Mucosa of descending colon (tissue), 3 donors: ENCODE measurements at regions not wholly inside any gene's neighbourhood (a gene's known extent, or its start where the extent isn't known, plus 50 kb on each side); places are given as distances from the start of the nearest gene placed in this dataset.
A peak's percentile ranks its signal among the peaks of the same experiment; 100 is the strongest.

Experiments
- ATAC-seq: fragments of 200-7000 bp; cut with Tn5 transposase; one replicate; pipeline ENCODE4 v1.9.1; 2020; ENCODE audit warnings: mild to moderate bottlenecking, moderate library complexity
- DNase-seq, 3 donors: peaks; one replicate each; pipeline ENCODE4 v3.0.0-alpha.2; 2020
- H3K36me3 ChIP-seq: fragments of 200-600 bp; one replicate; pipeline ENCODE4 v1.8.0; 2021; ENCODE audit warnings: low read depth, mild to moderate bottlenecking
- H3K4me1 ChIP-seq: fragments of 200-600 bp; one replicate; pipeline ENCODE4 v1.8.0; 2021; ENCODE audit warnings: low read depth, mild to moderate bottlenecking
- H3K4me3 ChIP-seq: fragments of 200-600 bp; one replicate; pipeline ENCODE4 v1.8.0; 2021; ENCODE audit warnings: mild to moderate bottlenecking
- H3K9me3 ChIP-seq: fragments of 200-600 bp; one replicate; pipeline ENCODE4 v1.8.0; 2021; ENCODE audit warnings: mild to moderate bottlenecking
- CTCF ChIP-seq: fragments of 200-600 bp; IDR thresholded peaks from one replicate; pipeline ENCODE4 v1.8.0; 2022; ENCODE audit warnings: antibody characterized with exemption, mild to moderate bottlenecking
- intact Hi-C, 2 donors: fragments of 100-400 bp; cut with DNase I in 1 of 2; cut with micrococcal nuclease in 1 of 2; formaldehyde crosslinking; loops; one replicate each; pipeline versions ENCODE4 v1.11.0 to v1.11.1; 2022; cut with DNase I, micrococcal nuclease
- donor health status: DM: no; HTN: no; CAD: no; lungs with moderate emphysema.
- donor health status: DM: no; HTN: no; CAD: no.
- donor health status: DM: no; HTN: yes; CAD: no.

- no peaks in the 10 kb centered on the region for H3K9me3 ChIP-seq
- H3K4me3 ChIP-seq, result no peak overlapping the region
- peaks cover 50% of the 10 kb centered on the region for H3K4me1 ChIP-seq
- DNase-seq (no peak), ATAC-seq (no peak)
- intact Hi-C loops, result loop anchor here in 1 of 2 donors (5.0 kb wide), 1 partner anchor 78 kb away; no protein-coding TSS in a partner anchor
- no peaks in the 10 kb centered on the region for H3K36me3 ChIP-seq
- TF ChIP-seq CTCF, result no peak
Observed at GRCh38 chr1:116258668-116259419, 114.2 kb upstream of the ATP1A1 start.

GRCh38 chr1:116259663-116260062 lies 113.4 kb upstream of the ATP1A1 start:
- intact Hi-C loops, result loop anchor here in 1 of 2 donors (5.0 kb wide), 2 partner anchors 78 to 198 kb away; no protein-coding TSS in a partner anchor
- ATAC-seq (no peak), DNase-seq (no peak)
- Histone ChIP-seq H3K4me3 (no peak overlapping the region), H3K9me3 (no peaks in the 10 kb centered on the region), H3K36me3 (no peaks in the 10 kb centered on the region), H3K4me1 (peaks cover 42% of the 10 kb centered on the region)
- no peak for TF ChIP-seq CTCF

GRCh38 chr1:116260115-116260514 lies 112.9 kb upstream of the ATP1A1 start:
- Histone ChIP-seq H3K4me1 (peaks cover 40% of the 10 kb centered on the region), H3K36me3 (no peaks in the 10 kb centered on the region), H3K9me3 (no peaks in the 10 kb centered on the region), H3K4me3 (no peak overlapping the region)
- no peak for TF ChIP-seq CTCF
- no peak for DNase-seq
- intact Hi-C loops, result loop anchor here in 1 of 2 donors (5.0 kb wide), 1 partner anchor 197 kb away; no protein-coding TSS in a partner anchor
- ATAC-seq, result no peak

GRCh38 chr1:116260621-116261020 lies 112.4 kb upstream of the ATP1A1 start:
- TF ChIP-seq CTCF, result no peak
- H3K36me3 ChIP-seq, result no peaks in the 10 kb centered on the region
- DNase-seq (no peak), ATAC-seq (peak; percentile 62)
- intact Hi-C loops, result loop anchor here in 1 of 2 donors (5.0 kb wide), 1 partner anchor 197 kb away; no protein-coding TSS in a partner anchor
- H3K9me3 ChIP-seq, result no peaks in the 10 kb centered on the region
- H3K4me3 ChIP-seq, result no peak overlapping the region
- peaks cover 34% of the 10 kb centered on the region for H3K4me1 ChIP-seq

- ATAC-seq, result no peak
- no peak for DNase-seq
- no peak overlapping the region for H3K4me3 ChIP-seq
- intact Hi-C loops, result loop anchor here in 1 of 2 donors (5.0 kb wide), 1 partner anchor 196 kb away; no protein-coding TSS in a partner anchor
- H3K4me1 ChIP-seq, result peaks cover 28% of the 10 kb centered on the region
- no peaks in the 10 kb centered on the region for H3K36me3 ChIP-seq
- H3K9me3 ChIP-seq, result no peaks in the 10 kb centered on the region
- TF ChIP-seq CTCF, result no peak
Observed at GRCh38 chr1:116261227-116261626, 111.8 kb upstream of the ATP1A1 start.
